ENCODE measurements at regions not wholly inside any gene's neighbourhood (a gene's known extent, or its start where the extent isn't known, plus 50 kb on each side); places are given as distances from the start of the nearest gene placed in this dataset.
A peak's percentile ranks its signal among the peaks of the same experiment; 100 is the strongest.

GRCh38 chr1:4500441-4500840 lies 154.0 kb upstream of the AJAP1 start:
- no peak for DNase-seq

DNA sequence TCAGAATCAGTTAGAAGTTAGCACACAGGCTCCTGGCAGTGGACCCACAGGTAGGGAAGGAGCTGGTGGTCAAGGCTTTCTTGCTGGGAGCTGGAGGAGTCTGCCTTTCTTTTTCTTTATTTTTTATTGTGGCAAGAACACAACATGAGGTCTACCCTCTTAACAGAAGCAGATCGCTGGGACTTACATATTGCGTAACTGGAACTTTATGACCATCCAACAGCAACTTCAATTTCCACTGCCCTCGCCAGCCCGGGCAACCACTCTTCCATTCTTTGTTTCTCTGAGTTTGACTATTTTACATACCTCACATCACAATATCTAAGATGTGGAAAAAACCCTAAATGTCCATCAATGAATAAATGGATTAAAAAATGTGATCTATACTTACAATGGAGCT lies 147.8 kb upstream of the AJAP1 start:
- DNase-seq: no peak

GRCh38 chr1:4509206-4509605 lies 145.2 kb upstream of the AJAP1 start:
- no peak for DNase-seq

GRCh38 chr1:4510276-4510691 lies 144.1 kb upstream of the AJAP1 start:
- DNase-seq: no peak

GRCh38 chr1:4511374-4511773 lies 143.0 kb upstream of the AJAP1 start:
- DNase-seq: no peak

DNA sequence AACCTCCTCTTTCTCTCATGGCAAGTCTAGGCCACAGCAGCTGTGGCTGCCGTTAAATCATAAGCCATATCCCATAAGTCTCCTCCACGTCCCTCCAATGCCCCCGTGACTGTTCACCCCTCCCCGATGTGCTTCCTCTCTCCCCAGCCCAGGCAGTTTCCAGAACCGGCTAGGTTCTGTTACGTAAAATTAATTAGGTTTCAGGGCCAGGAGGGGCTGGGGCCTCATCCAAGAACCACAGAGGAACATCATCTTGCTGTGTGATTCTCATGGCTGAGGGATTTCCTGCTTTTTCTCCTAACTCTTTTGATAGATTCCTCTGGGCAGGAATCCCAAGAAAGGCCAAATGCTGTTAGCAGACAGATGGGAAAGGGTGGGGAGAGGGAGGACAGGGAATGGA lies 141.8 kb upstream of the AJAP1 start:
- DNase-seq: peak; percentile 55

DNA sequence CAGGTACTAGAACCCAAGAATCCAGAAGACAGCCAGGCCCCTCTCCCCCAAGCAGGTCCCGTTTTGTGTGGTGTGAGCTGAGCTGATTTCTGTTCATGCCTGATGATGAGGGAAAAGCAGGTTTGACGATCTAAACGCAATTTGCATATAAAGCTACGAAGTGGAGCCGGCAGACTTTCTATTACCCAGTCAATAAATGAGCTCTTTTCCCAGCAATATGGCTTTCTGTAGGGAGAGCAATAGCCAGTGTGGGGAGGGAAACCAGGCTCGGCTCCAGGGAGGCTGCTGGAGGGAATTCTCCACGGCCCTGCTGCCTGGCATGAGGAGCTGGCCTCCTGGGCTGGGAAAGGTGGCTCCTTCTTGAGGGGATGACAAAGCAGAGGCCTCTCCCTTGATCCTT lies 140.7 kb upstream of the AJAP1 start:
- no peak for DNase-seq

DNA sequence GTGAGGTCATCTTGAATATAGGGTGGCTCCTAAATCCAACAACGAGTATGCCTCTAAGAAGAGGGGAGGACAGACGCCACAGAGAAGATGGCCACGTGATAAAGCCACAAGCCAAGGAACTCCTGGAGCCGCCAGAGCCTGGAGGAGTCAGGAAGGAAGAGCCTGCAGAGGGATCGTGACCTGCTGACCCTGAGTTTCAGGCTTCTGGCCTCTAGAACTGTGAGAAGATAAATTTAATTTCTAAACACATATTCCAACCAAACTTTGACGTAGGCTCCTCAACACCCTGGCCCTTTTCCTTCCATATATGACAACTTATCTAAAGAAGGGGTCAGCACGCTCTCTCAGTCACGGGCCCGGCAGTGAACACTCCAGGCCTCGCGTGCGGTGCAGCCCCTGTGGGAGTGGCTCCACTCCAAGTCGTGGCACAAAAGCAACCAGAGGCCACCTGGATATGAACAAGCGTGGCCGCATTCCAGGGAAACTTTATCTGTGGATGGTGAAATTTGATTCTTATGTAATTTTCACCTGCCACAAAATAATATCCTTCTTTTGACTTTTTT lies 138.6 kb upstream of the AJAP1 start:
- DNase-seq: no peak

GRCh38 chr1:4516596-4516995 lies 137.8 kb upstream of the AJAP1 start:
- no peak for DNase-seq

GRCh38 chr1:4517186-4517954 lies 137.0 kb upstream of the AJAP1 start:
- peak; percentile 72 for DNase-seq

DNA sequence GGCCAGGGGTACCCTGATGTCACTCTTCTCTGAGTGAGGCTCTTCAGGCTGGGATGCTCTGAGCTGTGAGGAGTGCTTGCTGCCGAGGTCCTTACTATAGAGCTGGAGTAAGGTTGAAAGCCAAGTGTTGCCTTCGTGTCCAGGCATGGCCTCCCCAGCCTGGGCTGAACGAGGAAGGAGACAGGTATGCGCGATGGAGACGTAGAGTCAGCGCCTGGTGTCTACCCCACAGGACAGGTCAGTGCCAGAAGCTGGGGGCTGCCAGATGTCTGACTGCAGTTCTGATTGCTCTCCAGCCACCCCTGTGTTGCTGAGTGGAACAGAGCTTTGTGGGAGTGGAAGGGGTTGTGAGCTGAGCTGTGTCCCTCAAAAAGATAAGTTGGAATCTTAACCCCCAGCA lies 135.8 kb upstream of the AJAP1 start:
- no peak for DNase-seq

GRCh38 chr1:4519954-4520353 lies 134.5 kb upstream of the AJAP1 start:
- DNase-seq: no peak

- DNase-seq: no peak
Measured at GRCh38 chr1:4523551-4523950, 130.9 kb upstream of the AJAP1 start.

DNA sequence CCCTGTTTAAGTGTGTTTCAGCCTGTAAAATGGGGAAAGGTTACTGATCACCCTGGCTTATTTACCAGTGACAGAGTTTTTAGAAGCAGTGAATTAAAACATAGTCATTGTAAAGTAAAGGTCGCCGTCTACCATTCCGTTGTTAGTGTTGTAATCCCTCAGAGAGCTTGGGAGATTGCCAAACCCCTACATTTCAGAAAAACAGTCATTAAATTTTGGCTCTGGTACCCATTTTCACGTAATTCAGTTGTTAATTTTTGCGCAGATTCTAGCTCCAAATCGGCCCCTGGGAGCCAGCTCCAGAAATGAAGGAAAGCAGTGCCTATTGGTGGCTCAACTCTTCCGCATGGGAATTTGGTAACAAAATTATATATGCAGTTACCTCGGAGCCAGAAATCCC lies 127.7 kb upstream of the AJAP1 start:
- no peak for DNase-seq

DNA sequence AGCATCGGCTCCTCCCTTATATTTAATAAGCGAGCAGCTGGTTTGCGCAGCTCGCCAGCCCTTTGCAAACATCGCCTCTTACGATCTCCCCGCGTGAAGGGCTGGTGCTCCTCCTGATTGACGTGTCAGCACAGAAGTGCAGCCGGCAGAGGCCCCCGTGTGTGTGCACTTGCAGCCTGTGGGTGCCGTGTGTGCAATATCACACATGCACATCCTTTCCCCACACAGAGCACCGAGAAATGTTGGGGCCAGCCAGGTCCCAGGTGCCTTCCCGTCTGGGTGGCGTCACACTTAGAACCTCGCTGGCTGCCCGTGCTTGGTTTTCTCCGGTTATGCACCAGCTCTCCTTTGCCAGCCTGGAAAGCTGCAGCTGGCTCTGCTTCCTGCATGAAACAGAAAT lies 126.6 kb upstream of the AJAP1 start:
- peak; percentile 40 for DNase-seq

GRCh38 chr1:4528590-4528989 lies 125.8 kb upstream of the AJAP1 start:
- no peak for DNase-seq

DNA sequence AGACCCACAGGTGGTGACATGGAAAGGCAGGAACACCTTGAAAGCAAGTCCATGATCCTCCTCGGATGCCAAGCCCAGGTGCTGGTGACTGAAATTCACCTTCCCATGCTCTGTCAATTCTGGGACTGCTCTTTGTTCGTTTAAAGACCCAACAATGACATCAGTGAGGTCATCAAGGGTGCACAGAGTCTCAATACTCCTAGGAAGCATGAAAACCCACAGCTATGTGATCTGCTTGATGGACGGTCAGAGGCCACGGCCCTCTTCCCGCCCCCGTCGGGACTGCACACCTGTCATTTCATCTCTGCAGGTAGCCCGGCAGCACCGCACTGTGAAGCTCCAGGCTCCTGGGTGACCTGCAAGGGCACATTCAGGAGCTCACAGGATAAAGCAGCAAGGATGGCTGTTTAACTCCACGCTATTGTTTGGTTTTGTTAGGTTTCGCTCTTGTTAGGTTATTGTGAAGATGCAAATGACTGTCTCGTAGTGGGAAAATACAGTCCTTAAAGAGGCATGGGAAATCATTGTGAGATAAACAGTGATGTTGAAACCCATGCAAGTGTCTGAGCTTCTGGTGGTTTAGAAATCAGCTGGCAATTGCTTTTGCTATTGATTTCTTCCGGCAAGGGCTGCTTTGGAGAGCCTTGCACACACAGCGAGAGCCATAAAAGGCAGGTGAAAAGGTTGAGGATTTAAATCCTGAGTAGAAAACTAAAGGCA lies 124.8 kb upstream of the AJAP1 start:
- no peak for DNase-seq

DNA sequence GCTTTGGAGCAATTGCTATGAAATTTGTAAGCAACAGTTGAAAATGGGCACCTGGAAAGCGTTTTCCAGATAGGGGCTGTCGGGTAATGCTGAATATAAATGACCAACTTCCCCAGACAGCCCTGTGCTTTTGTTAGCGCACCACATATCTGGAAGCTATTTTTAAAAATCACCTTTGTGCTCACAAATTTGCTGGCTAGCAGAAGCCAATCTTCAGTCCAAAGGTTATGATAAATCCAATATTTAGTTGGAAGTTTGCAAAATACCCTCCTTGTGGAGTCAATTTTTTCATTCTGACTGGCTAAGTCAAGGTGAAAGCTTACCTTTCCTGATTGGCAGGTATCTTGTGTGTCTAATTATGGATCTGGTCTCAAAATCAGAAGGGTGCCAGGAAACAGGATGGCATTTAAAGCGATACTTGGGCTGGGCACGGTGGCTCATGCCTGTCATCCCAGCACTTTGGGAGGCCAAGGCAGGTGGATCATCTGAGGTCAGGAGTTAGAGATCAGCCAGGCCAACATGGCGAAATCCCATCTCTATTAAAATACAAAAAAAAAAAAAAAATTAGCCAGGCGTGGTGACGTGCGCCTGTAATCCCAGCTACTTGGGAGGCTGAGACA lies 124.1 kb upstream of the AJAP1 start:
- DNase-seq: no peak

- DNase-seq: no peak
Measured at GRCh38 chr1:4531842-4532241, 122.6 kb upstream of the AJAP1 start.

DNA sequence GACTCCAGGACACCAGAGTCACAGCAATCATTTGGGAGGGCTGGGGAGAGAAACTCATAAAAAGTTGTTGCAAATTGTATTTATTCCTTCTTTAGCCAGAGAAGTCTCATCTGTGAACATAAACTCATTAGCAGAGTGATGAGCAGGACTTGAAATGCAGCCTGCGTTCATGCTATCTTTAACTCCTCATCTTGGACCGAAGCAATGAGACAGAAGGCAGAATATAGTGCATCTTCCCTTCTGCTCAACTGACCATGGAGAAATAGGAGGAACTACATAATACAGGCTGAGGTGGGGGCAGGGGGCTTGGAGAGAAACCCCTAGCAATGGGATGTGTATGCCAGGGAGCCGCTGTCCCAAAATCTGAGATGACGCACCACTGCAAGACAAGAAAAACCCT lies 121.8 kb upstream of the AJAP1 start:
- no peak for DNase-seq

- DNase-seq: no peak
Measured at GRCh38 chr1:4546911-4547310, 107.5 kb upstream of the AJAP1 start.

DNA sequence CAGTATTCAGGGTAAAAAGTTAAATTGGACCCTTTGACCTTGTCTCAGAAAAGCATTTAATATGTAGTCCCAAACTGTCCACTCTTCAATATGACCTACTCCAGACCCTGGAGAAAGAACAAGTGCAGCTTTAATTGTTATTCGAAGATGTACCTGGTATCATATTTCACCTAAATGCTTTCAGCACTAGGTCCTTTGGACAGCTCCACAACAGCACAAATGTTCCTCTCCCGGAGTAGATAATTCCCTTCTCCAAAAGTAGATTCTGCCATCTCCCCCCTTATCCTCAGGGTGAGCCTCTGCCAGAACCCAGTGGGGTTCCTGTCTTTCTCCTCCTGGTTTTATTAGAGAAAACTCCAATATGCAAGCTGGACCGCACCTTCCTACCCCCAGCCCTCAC lies 104.5 kb upstream of the AJAP1 start:
- DNase-seq: peak; percentile 65

- no peak for DNase-seq
Measured at GRCh38 chr1:4550941-4551340, 103.5 kb upstream of the AJAP1 start.

DNA sequence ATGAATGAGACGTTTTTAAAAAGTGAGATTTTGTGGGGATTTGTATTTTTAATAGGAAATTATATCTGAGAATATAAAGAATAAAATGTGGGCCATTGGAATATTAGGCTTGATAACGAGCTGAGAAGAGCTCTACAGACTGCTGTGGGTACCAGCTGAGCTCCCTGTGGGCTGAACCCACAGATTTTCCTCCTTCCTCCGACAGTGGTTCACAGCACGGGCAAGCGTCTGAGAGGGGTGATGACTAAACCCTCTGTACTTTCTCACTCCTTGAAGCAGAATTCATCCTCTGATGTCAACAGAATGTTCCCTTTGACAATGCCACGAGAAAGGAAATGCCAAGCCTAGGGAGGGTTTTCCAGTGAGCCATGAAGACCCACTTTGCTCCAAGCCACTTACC lies 102.7 kb upstream of the AJAP1 start:
- no peak for DNase-seq

Measured in eye (tissue), 1 donor.